ENCODE measurements at regions not wholly inside any gene's neighbourhood (a gene's known extent, or its start where the extent isn't known, plus 50 kb on each side); places are given as distances from the start of the nearest gene placed in this dataset.

DNA sequence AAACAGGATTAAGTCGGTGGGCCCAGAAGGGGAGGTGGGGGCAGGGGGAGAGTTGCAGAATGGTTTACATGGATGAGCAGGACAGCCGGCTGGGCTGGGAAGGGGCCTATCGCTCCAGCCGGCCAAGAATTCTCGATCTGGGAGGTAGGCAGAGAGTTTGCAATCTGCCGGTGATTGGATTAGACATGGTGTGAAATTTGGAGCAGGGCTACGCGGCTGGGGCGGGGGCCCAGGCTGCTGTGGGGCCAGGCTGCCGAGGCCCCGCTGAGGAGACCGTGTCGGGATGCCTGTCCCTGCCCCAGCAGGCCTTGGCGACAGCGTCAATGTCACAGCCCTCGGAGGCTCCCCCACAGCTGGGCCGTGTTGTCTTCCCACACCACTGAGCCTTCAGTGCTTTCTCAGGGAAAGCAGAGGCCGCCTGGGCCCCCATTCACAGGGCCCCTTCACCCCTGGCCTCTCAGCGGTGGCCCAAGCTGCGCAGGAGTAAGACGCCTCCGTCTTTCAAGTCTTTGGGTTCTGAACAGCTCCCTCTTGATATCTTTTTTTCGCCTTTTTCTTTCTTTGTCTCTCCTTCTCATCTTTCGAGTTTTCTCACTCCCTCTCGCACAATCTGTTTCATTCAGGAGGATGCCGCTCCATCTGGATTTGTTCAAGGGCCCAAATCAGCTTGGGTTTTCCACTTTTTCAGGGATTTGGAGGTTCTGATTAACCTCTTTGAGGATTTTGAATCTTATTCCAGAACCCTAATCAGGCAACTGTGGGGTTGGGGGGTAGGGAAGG is 117.5 kb upstream of the PARP11 start:
- DNase-seq, result no peak
- intact Hi-C loops (cut with DNase I), result loop anchor here in 1 of 2 donors (10.0 kb wide), 1 partner anchor 284 kb away; the partner anchor contains the start of gene CCND2
- ATAC-seq, result no peak

DNA sequence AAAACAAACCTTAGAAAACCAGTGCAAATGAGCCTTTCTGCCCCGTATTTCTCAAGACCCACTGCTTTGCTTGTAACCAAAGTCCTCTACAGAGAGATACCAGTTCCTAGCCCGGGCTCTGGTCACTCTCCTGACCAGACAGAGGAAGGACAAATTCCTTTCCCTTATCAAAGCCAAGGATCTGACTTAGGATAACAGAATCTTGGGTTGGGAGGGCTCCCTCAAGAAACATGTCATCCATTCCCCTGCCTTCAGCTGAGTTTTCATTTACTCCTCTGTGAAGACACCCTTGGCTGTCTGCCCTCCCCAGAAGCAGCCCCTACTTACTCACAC is 116.0 kb upstream of the PARP11 start:
- no peak for ATAC-seq
- no peak for DNase-seq
- intact Hi-C loops (cut with DNase I), result no loop called here

DNA sequence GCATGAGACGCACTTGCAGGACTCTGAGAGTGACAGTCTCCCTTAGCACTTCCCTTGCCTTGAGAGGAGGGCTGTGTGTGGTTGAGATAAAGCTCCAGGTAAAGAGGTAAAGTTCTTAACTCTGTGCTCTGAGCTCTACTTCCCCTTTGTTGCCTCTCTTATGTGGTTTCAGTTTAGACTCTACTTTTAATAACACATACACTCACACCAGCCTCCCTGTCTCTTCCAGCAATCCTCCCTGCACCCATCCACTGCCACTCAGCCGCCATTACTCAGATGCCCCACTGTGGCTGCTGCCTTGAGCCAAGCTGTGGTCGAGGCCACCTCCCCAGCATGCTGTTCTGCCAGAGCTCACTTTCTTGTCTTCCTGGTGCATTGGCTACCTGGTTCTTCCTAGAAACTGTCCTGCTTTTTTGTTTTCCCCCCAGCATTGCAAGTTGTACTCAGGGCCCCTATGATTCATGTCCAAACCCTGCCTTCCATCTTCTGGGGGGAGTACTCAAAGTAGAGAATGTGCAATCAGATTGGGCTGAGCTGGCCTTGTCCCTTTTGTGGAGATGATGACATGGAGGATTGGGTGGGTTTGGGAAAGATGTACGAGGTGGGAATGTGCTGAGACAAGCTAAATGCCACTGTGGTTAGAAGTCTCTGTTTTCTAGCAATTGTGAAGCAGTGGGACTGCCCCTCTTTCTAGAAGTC is 115.5 kb upstream of the PARP11 start:
- DNase-seq (no peak), ATAC-seq (no peak)
- intact Hi-C loops (cut with DNase I), result no loop called here

DNA sequence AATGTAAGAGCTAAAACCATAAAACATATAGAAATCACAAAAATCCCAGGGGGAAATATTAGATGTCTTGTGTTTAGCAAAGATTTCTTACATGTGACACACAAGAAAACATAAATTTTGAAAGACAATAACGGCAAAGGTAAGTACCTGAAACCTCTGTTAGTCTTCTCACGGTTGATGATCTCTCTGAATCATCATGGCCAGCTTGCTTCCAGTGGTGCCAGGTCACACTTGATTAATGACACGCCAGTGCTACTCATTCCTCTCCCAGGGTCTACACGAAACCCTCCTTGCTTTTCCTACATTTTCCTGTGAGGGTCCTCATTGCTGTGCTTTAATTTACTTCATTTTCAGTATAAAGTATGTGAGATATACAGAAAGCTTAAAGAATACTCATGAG is 114.4 kb upstream of the PARP11 start:
- intact Hi-C loops (cut with DNase I), result no loop called here
- ATAC-seq, result no peak

DNA sequence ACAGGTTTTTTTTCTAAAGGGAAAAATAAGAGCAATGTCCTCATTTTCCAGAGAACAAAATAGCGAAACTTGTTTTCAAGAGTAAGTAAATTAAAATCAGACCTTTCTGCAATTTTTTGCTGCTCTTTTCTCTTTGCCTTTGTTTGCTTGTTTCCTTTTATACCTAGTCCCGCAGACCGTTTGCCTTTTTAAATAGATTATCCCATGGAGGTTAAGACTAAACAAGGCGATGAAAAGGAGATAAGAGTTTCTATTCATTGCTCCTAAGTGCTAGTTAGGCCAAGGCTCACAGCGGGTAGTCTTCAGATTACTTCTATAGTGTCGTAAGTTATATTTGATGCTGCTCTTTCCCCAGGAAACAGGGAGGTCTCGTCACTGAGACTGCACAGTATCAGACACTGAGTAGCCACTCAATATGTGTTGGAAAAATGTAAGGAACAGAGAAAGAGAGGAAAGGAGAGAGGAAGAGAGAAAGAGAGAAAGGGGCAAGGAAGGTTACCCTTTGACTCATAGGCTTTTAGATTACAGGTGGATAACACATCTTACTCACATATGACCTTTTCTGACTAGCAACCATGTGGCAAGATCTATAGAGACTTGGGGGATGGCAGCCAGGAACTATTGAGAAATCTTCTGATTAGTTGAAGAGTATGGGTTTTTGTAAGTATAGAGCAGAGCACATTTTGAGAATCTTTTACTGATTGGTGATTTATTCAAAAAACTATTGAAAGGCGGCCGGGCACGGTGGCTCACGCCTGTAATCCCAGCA is 107.5 kb upstream of the PARP11 start:
- intact Hi-C loops (cut with DNase I), result no loop called here
- ATAC-seq (no peak), DNase-seq (no peak)

More for the DNA sequence above, 114.4 kb upstream of the PARP11 start:
- no peak for DNase-seq

DNA sequence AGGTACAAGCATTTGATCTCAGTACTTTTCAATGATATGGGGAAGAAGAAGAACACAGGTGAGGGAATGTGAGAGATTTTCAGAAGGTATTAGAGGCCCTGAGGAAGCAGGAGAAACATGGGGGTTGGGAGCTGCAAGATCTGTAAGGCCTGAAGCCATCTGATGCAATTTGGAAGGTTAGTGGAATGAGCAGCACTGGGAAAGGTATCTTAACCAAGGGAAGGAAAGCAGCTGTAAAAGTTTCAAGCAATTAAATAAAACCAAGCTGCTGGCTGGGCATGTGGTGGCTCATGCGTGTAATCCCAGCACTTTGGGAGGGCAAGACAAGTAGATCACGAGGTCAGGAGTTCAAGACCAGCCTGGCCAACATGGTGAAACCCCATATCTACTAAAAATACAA is 104.4 kb upstream of the PARP11 start:
- DNase-seq (no peak), ATAC-seq (no peak)
- intact Hi-C loops (cut with DNase I), result no loop called here

DNA sequence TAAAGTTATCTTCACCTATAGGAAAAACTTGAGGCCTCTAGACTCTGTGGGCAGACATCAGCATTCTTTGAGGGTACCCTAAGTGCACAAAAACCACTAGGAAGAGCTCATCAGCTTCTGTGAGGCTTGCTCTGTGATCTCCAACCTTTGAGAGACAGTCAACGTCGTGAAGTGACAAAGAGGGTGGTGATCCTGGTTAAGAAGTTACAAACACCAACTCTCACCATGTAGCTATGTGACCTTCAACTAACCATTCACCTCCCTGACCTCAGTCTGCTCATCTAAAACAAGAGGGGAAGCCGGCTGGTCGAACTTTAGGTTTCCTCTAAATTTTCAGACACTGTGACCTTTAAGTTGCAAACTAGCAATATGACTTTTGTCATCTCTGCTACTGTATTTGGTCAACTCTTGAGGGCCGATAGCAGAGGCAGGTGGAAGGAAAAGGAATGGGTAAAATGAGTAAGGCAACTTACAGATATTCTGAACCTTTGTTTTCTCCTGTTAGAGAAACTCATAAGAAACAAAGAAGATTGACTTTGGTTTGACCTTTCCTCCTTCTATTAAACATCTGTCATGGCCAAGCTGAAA is 103.2 kb upstream of the PARP11 start:
- intact Hi-C loops (cut with DNase I), result no loop called here
- DNase-seq, result no peak
- no peak for ATAC-seq

DNA sequence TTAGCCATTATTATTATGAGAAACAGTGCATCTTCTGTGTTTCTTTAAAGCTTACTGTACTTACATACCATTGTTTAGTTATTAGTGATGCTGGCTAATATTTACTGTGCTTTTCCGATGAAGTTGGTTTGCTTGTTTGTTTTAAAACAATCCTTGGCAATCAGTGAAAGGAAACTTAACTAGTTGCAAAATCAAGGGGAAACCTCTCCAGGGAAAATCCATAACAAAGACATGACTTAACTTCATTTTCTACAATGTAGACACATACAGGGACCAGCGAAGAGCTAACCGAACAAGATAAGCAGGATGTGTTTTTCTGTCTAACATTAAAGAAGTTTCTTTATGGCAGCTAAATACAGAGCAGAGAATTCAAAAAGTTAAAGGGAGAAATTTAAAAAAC is 102.5 kb upstream of the PARP11 start:
- intact Hi-C loops (cut with DNase I), result no loop called here
- DNase-seq (no peak), ATAC-seq (no peak)

DNA sequence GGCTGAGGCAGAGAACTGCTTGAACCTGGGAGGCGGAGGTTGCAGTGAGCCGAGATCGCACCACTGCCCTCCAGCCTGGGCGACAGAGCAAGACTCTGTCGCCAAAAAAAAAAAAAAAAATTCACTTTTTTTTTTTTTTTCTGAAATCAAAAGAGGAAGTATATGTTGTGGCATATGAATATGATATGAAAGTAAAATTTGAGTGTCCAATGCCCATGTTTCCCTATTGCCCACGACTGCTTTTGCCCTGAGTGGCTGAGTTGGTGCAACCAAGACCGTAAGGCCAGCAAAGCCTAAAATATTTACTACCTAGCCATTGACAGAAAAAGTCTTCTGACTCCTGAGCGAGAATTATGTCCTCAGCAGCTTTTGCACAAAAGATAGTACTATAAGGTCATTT is 101.7 kb upstream of the PARP11 start:
- intact Hi-C loops (cut with DNase I), result no loop called here
- ATAC-seq, result no peak
- DNase-seq, result no peak

DNA sequence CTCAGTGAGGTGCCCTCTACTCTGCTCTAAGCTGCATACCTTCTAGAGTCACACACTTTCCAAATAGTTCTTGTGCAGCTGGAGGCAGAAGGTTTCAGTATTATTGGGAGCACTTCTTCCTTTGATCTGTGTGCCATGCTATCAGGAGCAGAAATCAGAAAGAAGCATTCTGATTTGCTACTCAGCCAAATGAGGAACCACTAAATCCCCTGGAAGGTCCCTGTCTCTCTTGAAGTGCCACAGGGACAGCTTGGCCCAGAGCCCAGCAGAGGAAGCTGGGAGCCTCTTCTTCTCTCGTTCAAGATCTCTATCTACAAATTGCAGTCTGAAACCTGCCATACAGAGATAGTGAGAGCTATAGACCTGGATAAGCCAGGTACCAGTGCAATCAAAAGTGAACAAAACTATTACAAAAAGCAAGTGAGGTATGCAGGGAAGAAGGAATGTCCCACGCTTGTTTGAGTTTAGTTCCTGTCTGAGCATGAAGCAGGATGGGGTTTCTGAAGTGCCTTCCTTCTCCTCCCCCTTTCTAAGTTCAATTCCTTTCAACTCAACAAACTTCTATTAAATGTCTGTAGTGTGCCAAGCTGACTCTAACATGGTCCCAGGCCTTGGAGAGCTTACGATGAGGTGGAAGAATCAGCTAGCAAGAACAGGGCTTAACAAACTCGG is 100.9 kb upstream of the PARP11 start:
- intact Hi-C loops (cut with DNase I), result no loop called here
- no peak for ATAC-seq
- no peak for DNase-seq

DNA sequence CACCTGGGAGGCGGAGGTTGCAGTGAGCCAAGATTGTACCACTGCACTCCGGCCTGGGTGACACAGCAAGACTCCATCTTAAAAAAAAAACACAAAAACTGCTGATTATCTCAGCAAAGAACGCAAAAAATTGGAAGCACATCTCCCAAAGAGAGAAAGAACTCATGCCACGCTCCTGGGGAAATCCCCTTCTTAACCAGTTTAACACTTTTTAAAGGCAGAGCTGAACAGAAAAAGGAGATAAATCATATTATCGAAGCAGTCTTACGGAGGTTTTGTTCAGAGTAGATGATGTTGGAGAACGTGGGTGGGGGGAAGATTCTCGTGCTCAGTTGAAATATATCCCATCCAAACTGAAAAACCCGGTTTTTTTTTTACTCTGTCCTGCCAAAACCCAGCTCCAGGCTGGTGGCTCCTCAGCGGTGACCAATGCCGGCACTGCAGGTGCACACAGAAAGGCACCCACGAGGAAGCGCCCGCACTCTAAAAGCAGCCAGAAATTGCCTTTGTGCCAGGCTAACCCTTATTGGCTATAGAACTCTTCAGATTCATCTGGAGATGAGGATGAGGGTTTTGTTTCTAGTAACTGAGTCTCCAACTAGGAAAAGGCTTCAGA is 100.2 kb upstream of the PARP11 start:
- ATAC-seq, result no peak
- no peak for DNase-seq
- intact Hi-C loops (cut with DNase I), result no loop called here

DNA sequence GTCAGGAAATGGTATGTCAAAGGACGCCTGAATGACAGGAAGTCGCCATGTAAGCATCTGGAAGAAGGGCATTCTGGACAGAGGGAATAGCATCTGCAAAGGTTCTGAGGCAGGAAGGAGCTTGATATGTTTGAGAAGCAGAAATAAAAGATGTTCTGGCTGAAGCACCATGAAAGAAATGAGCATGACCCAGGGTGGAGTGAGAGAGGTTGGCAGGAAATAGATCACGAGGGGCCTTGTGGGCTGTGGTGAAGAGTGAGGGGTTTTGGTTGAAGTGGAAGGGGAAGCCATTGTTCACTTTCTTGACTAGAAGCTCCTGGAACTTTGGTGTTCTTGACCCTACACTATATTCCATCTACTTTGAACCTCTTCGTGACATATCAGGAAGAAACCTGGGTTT is 99.4 kb upstream of the PARP11 start:
- DNase-seq, result no peak
- intact Hi-C loops (cut with DNase I), result no loop called here
- ATAC-seq, result no peak

DNA sequence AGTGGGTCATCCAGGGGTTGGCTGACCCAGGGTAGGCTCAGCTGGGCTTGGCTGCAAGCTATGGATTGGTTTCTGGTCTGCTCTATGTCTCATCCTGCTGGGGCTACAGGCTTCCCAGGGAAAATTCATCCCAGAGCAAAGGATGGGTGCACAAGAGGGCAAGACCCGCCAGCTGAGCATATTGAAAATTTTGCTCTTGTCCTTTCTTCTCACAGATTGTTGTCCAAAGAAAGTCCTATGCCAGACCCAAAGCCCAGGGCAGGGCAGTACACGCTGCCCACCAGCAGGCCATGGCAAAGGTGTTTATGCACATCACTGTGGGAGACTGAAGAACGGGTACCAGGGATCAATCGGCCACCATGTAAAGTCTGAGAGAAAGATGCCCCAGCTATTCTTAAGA is 95.3 kb upstream of the PARP11 start:
- intact Hi-C loops (cut with DNase I), result no loop called here
- ATAC-seq, result no peak

DNA sequence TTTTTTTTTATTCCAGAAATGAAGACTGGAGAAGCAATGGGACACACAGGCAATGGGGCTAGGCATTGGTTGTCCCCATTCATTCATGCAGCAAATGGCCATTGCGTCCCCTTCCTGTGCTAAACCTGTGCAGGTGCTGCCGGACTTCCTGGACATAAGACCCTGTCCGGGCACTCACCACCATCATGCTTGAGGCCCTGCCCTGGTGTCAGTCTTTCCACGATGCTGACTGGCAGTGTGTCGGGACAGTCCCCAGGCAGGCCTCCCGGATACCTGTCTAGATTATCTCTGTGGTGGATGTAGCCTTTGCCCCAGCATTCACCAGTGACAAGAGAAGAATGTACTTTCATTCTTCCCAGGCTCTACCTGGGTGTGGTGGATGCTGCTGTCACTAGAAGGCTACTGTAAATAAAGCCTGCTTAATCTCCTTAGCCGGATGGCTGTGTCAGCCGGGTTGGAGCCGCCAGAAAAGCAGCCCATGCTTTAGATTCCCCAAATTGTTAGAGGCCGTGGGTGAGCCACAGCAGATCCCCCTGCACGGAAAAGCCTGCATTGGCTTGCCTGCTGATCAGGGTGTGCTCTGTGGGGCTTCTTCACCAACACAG is 94.5 kb upstream of the PARP11 start:
- no peak for ATAC-seq
- intact Hi-C loops (cut with DNase I), result no loop called here

More for the DNA sequence above, 95.3 kb upstream of the PARP11 start:
- no peak for DNase-seq

DNA sequence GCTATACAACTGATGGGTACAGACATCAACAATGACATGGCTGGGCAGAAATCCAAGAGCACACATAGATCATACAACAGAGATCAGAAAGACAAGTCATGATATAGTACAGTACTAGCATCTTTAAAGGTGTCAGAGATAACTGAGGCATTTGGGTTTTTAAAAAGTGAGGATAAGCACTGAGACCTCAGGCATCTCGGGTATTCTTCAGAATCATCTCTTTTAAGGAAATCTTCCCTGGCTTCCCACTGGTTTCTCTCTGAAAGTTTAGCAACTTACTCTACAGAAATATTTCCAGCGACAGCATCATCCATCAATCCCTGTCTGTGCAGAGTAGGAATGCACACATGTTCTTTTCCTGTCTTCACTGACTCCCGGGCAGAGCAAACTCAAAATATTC is 93.2 kb upstream of the PARP11 start:
- ATAC-seq (no peak), DNase-seq (no peak)
- intact Hi-C loops (cut with DNase I), result no loop called here

More for the DNA sequence above, 94.5 kb upstream of the PARP11 start:
- DNase-seq, result no peak

DNA sequence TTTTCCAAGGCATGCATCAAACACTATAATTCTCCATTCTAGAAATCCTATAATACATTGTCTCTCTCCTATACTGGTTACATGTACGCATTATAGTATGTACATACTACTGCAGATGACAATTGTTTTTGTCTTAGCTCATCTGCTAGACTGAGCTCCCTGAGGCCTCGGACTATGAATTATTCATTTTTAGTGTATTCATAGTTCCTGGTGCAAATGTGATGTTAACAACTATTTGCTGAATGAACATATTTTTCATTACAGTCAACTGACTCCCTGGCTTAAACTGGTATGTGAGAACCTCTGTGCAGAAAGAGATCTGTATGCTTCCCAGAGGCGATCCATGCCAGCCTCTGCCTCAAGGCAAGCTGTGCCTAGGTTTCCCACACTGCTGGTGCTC is 91.8 kb upstream of the PARP11 start:
- no peak for ATAC-seq
- no peak for DNase-seq
- intact Hi-C loops (cut with DNase I), result no loop called here

DNA sequence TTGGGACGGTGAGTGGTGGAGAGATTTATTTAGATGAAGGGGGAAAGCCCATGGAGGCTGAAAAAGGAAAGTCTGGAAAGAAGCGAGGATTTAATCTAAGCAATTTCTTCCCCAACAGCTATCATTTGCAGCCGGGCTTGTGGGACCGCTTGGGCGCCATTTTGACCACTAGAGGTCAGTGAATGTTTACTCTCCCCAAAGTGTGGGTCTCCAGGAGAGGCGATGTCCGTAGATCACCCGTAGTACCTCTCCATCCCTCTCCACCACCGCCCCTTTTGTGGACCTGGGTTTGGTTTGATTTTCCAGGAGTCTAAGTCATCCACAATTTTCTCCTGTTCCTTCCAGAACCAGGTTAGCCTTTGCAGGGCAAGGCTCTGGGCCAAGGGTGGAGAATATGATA is 91.2 kb upstream of the PARP11 start:
- DNase-seq, result no peak
- intact Hi-C loops (cut with DNase I), result no loop called here
- peak in 1 of 2 donors; percentile 40 for ATAC-seq

DNA sequence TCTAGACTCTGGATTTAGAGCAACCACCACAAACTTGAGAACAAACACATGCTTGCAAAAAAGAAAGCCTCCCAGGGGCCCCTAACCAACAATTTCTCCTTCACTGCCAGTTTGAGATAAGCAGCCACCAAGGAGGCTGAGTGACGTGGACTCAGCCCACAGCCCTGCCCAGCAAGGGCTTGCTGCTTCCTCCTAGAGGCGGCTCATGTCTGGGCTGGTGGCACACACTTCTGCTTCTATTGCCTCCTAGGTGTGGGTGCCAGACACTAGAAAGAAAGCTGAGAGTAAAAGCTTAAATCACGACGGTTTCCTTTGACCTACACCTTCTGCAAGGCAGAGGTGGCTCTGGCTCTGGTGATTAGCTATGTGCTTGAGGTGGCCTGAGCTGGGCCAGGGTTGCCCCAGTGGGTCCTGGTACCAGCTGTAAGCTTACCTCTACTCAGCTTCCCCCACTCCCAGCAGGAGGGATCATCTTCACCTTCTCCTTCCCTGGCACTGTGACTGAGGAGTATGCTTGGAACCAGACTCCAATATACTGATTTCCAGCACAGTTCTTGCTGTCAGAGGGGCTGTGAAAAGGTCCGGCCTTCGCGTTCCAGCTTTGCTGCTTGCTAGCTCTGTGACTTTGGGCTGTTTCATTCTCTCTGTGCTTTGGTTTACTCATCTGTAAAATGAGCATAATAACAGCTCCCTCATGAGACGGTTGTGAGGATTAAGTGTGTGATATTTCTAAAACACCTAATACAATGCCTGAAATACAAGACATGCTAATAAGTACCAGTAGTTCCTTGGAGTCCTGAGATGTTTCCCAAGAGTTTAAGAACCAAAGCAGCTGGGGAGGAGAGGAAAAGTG is 89.7 kb upstream of the PARP11 start:
- intact Hi-C loops (cut with DNase I), result no loop called here
- DNase-seq, result peak; percentile 23
- ATAC-seq, result peak in 1 of 2 donors; percentile 59
